Mucosa of stomach (tissue), 1 donor: ENCODE measurements at regions not wholly inside any gene's neighbourhood (a gene's known extent, or its start where the extent isn't known, plus 50 kb on each side); places are given as distances from the start of the nearest gene placed in this dataset.

Source experiments
- H3K27me3 ChIP-seq: one replicate; pipeline ENCODE4 v1.7.0; 2013; ENCODE audit warnings: mild to moderate bottlenecking, low read length; ENCODE audit not compliant: control insufficient read depth, insufficient read depth
- H3K36me3 ChIP-seq: one replicate; pipeline ENCODE4 v1.7.0; 2013; ENCODE audit warnings: low read length; ENCODE audit not compliant: control insufficient read depth, insufficient read depth
- H3K4me1 ChIP-seq: one replicate; pipeline ENCODE4 v1.7.0; 2013; ENCODE audit warnings: mild to moderate bottlenecking, low read length; ENCODE audit not compliant: control insufficient read depth, insufficient read depth
- H3K4me3 ChIP-seq: one replicate; pipeline ENCODE4 v1.7.0; 2013; ENCODE audit warnings: low read length
- H3K9ac ChIP-seq: one replicate; pipeline ENCODE4 v1.7.0; 2013; ENCODE audit warnings: mild to moderate bottlenecking, low read length, moderate library complexity
- H3K9me3 ChIP-seq: one replicate; pipeline ENCODE4 v1.7.0; 2013; ENCODE audit warnings: mild to moderate bottlenecking, low read length, moderate library complexity; ENCODE audit not compliant: control insufficient read depth
- donor health status: Pancreatic carcinoma.

GRCh38 chr1:80375662-80376061 is 1369.1 kb upstream of the ADGRL4 start:
- Histone ChIP-seq H3K27me3 (no peaks in the 10 kb centered on the region), H3K9me3 (no peaks in the 10 kb centered on the region), H3K36me3 (no peaks in the 10 kb centered on the region), H3K9ac (no peak overlapping the region), H3K4me1 (no peaks in the 10 kb centered on the region), H3K4me3 (no peak overlapping the region)

- no peaks in the 10 kb centered on the region for H3K27me3 ChIP-seq
- H3K9ac ChIP-seq = no peak overlapping the region
- no peaks in the 10 kb centered on the region for H3K9me3 ChIP-seq
- H3K4me3 ChIP-seq = no peak overlapping the region
- no peaks in the 10 kb centered on the region for H3K4me1 ChIP-seq
- no peaks in the 10 kb centered on the region for H3K36me3 ChIP-seq
Measured at GRCh38 chr1:80375109-80375508, 1368.6 kb upstream of the ADGRL4 start.

GRCh38 chr1:80369780-80370179 is 1363.2 kb upstream of the ADGRL4 start:
- no peaks in the 10 kb centered on the region for H3K4me1 ChIP-seq
- H3K9ac ChIP-seq = no peak overlapping the region
- no peaks in the 10 kb centered on the region for H3K36me3 ChIP-seq
- H3K27me3 ChIP-seq = no peaks in the 10 kb centered on the region
- H3K4me3 ChIP-seq = no peak overlapping the region
- no peaks in the 10 kb centered on the region for H3K9me3 ChIP-seq

DNA sequence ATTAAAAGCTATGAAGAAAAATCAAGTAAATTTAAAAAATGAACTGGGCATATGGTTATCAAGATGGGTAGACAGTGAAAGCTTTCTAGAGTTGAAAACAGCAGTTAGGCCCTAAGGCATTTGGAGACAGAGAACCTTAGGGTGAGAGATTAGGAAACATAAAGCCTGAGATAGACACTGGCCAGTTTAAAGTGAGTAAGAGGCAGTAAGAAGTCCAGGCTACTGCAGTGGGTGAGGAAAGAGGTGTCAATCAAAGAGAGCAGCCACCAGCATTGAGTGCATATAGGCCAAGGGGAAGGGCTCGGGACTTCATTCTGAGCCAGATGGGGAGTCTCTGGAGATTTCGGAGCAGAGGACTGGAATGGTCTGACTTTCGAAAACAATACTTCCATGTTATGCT is 1360.5 kb upstream of the ADGRL4 start:
- Histone ChIP-seq H3K36me3 (no peaks in the 10 kb centered on the region), H3K4me1 (no peaks in the 10 kb centered on the region)

DNA sequence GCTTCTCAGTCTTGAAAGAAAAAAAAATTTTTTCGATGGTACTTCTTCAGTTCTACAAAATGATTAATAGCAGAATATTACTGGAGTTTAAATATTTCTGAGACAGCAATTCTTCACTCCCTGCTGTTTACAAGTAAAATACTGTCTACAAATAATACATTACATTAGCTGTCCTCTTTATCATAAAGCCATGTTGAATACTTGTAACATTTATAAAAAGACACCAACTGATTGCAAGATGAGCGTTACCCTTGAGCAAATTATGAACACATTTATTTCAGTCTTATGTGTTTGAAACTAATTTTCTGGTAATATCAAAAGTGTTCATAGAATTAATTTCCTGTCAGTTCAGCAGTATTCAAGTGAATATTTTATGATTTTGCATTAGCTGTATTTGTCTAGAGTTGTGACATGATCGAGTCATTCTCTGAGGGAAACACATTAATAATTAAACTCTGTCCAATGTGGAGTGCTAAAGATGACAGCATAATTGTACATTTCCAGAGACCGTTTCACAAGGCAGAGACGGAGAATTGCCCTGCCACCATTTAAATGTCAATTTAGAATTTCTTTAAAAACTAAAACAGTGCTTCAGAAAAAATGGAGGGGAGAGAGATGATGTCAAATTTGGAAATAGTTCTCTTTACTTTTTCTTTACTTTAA is 1359.0 kb upstream of the ADGRL4 start:
- H3K27me3 ChIP-seq = no peaks in the 10 kb centered on the region
- no peak overlapping the region for H3K9ac ChIP-seq
- H3K4me1 ChIP-seq = no peaks in the 10 kb centered on the region
- no peak overlapping the region for H3K4me3 ChIP-seq
- no peaks in the 10 kb centered on the region for H3K9me3 ChIP-seq
- no peaks in the 10 kb centered on the region for H3K36me3 ChIP-seq

More for the DNA sequence above, 1360.5 kb upstream of the ADGRL4 start:
- Histone ChIP-seq H3K9me3 (no peaks in the 10 kb centered on the region), H3K4me3 (no peak overlapping the region), H3K9ac (no peak overlapping the region), H3K27me3 (no peaks in the 10 kb centered on the region)

DNA sequence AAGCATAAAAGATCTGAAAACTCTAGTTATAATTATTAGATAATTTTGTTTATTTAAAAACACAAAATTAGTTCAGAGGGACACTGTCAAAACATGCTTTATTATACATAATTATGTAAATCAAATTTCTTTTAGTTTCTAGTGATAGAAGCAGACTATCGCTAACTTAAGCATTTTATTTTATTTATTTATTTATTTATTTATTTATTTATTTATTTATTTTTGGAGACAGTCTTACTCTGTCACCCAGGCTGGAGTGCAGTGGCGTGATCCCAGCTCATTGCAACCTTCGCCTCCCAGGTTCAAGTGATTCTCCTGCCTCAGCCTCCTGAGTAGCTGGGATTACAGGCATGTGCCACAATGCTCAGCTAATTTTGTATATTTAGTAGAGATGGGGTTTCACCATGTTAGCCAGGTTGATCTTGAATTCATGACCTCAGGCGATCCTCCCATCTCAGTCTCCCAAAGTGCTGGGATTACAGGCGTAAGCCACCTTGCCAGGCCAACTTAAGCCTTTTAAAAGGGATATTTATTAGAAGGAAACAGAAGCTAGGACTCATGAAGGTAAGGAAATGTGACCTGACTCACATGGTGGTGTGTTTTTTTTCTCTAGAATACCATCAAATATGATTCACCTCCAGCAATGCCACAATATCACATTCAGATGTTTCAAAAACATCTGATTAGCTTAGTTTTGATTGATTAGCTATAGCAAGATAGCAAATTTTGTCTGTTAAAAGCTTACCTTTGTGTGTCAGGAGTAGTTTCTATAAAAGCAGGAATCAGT is 1357.4 kb upstream of the ADGRL4 start:
- H3K9ac ChIP-seq = no peak overlapping the region
- no peaks in the 10 kb centered on the region for H3K4me1 ChIP-seq
- no peaks in the 10 kb centered on the region for H3K9me3 ChIP-seq
- H3K27me3 ChIP-seq = no peaks in the 10 kb centered on the region
- no peaks in the 10 kb centered on the region for H3K36me3 ChIP-seq
- no peak overlapping the region for H3K4me3 ChIP-seq

DNA sequence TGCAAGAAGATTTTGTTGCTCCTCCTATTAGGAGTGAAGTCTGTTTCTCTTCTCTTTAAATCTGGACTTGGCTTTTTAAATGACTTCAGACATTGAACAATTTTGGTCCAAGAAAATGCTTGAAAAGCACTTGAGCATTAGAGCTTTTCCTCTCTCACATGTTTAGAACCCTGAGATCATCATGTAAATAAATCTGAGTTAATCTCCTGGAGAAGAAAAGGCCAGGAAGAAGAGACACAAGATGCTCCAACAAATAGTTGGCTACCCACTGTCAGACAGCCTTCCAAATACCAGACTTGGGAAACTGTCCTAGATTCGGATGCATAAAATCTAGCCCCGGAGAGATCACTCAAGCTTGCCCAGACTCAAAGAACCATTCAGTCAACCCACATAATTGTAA is 1353.1 kb upstream of the ADGRL4 start:
- Histone ChIP-seq H3K4me3 (no peak overlapping the region), H3K9me3 (no peaks in the 10 kb centered on the region), H3K36me3 (no peaks in the 10 kb centered on the region), H3K4me1 (no peaks in the 10 kb centered on the region), H3K9ac (no peak overlapping the region), H3K27me3 (no peaks in the 10 kb centered on the region)

DNA sequence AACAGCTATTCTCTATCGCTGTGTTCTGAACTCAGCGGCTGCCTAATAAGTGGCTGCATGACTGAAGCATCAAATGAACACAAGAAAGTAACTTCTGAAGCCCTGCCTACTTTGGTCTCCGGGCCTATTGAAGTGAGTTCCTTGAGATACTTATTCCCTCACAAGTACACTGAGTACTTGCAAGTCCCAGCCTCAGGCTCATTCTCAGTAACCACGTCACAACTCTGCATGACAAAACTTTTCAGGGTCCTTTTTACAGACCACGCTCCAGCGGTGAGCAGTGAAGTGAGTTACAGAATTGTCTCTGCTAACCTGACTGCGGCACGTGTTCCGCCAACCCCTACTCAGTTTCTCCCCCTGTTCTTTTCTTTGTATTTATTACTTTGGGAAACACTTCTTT is 1342.7 kb upstream of the ADGRL4 start:
- no peaks in the 10 kb centered on the region for H3K27me3 ChIP-seq
- no peak overlapping the region for H3K9ac ChIP-seq
- no peaks in the 10 kb centered on the region for H3K36me3 ChIP-seq
- H3K4me1 ChIP-seq = no peaks in the 10 kb centered on the region
- no peaks in the 10 kb centered on the region for H3K9me3 ChIP-seq
- H3K4me3 ChIP-seq = no peak overlapping the region

- no peak overlapping the region for H3K9ac ChIP-seq
Measured at GRCh38 chr1:80341021-80341420, 1334.5 kb upstream of the ADGRL4 start.

DNA sequence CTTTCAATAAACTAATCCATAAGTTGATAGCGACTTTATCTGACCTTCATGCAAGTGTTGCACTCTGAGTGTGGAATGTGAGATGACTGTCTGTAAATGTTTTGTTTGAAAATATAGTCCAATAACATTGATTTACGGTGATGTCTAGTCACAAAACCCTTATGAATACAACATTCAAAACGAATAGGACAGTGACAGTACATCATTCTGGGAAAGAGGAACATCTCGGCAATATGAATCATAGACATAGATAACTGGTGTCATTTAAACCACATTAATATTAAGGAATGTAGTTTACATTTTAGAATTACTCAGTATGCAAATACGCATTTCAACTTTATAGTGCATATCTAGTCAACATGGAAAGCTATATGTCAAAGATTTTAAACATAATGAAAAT is 1311.6 kb upstream of the ADGRL4 start:
- H3K4me1 ChIP-seq = no peaks in the 10 kb centered on the region
- no peak overlapping the region for H3K4me3 ChIP-seq
- H3K9ac ChIP-seq = no peak overlapping the region
- H3K36me3 ChIP-seq = no peaks in the 10 kb centered on the region
- no peaks in the 10 kb centered on the region for H3K9me3 ChIP-seq
- no peaks in the 10 kb centered on the region for H3K27me3 ChIP-seq

More at GRCh38 chr1:80341021-80341420, 1334.5 kb upstream of the ADGRL4 start:
- no peaks in the 10 kb centered on the region for H3K9me3 ChIP-seq
- H3K4me3 ChIP-seq = no peak overlapping the region
- no peaks in the 10 kb centered on the region for H3K27me3 ChIP-seq
- no peaks in the 10 kb centered on the region for H3K4me1 ChIP-seq
- H3K36me3 ChIP-seq = no peaks in the 10 kb centered on the region

DNA sequence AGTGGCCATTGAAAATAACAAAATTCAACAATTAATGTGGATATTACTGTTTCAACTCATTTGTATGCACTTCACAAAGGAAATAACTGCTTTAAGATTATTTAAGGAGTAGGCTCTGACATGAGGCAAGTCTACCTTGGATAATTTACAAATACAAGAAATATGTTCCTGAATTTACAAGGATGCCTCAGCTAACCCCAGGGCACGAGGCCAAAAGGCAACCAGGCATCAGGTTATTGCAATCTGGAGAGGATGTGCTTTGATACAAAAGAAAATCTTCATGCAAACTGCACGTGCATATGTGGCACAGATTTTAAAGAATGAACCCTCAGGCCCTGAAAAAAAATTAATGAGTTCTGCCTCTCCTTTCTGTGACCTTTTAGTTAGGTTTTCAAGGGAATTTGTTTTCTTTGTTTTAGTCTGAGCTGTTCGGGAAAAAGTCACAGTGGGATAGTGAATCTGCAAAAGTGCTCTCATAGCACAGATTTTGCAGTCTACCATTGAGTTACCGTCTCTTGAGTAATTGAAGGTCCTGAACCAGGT is 1304.2 kb upstream of the ADGRL4 start:
- Histone ChIP-seq H3K4me3 (no peak overlapping the region), H3K27me3 (no peaks in the 10 kb centered on the region), H3K4me1 (no peaks in the 10 kb centered on the region), H3K9me3 (no peaks in the 10 kb centered on the region), H3K9ac (no peak overlapping the region), H3K36me3 (no peaks in the 10 kb centered on the region)

DNA sequence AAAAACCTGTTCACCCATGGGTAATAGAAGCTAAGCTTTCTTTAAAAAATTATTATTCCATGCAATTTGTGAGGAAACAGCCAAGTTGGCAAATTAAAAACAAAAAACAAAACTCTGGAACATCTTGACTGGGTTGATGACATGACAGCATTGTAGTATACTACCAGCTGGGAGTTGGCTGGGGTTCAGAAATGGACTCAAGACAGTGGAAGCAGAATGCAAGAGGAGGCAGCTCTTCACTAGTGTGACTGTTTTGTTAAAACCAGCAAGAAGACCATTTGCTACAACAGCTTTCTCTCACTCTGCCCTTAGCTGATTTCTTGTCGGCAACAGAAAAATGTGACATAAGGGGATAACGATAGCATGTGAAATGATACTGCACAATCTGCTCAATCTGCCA is 1298.9 kb upstream of the ADGRL4 start:
- no peak overlapping the region for H3K4me3 ChIP-seq
- no peaks in the 10 kb centered on the region for H3K4me1 ChIP-seq
- no peaks in the 10 kb centered on the region for H3K36me3 ChIP-seq
- H3K9me3 ChIP-seq = no peaks in the 10 kb centered on the region
- no peaks in the 10 kb centered on the region for H3K27me3 ChIP-seq
- H3K9ac ChIP-seq = no peak overlapping the region
